ENCODE measurements at regions not wholly inside any gene's neighbourhood (a gene's known extent, or its start where the extent isn't known, plus 50 kb on each side); places are given as distances from the start of the nearest gene placed in this dataset.

DNA sequence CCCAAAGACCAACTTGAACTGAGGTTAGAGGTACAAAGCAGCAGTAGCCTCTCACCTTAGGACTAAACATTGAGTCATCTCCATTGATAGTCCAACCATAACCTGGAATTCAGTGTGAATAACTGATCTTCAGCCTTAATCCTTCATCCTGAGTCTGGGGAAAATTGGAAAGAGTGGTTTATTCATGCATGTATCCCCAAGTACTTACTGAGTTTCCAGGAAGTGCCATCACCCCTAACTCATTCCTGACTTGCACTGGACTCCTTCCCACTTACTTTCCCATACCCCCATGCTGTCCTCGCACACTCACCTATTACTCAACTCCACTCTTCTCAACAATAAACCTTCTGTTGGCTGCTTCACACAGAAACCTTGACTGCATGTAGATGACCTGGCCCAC lies 161.4 kb upstream of the ZNF462 start:
- TF ChIP-seq, protein P1, sequence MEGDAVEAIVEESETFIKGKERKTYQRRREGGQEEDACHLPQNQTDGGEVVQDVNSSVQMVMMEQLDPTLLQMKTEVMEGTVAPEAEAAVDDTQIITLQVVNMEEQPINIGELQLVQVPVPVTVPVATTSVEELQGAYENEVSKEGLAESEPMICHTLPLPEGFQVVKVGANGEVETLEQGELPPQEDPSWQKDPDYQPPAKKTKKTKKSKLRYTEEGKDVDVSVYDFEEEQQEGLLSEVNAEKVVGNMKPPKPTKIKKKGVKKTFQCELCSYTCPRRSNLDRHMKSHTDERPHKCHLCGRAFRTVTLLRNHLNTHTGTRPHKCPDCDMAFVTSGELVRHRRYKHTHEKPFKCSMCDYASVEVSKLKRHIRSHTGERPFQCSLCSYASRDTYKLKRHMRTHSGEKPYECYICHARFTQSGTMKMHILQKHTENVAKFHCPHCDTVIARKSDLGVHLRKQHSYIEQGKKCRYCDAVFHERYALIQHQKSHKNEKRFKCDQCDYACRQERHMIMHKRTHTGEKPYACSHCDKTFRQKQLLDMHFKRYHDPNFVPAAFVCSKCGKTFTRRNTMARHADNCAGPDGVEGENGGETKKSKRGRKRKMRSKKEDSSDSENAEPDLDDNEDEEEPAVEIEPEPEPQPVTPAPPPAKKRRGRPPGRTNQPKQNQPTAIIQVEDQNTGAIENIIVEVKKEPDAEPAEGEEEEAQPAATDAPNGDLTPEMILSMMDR (IDR thresholded peaks at IDR 0.05) = no peak
- TF ChIP-seq POLR2AphosphoS5 (IDR thresholded peaks at IDR 0.05) = no peak
- no peak for TF ChIP-seq EP300 (IDR thresholded peaks at IDR 0.05)
- TF ChIP-seq POLR2A (IDR thresholded peaks at IDR 0.05) = no peak
